GM18517 (cell line): ENCODE measurements at regions not wholly inside any gene's neighbourhood (a gene's known extent, or its start where the extent isn't known, plus 50 kb on each side); places are given as distances from the start of the nearest gene placed in this dataset.

Source experiments
- ATAC-seq: cut with Tn5 transposase; IDR thresholded peaks from one replicate; pipeline ENCODE4 v1.9.1; 2021; ENCODE audit warnings: mild to moderate bottlenecking, moderate library complexity; ENCODE audit not compliant: unreplicated experiment

DNA sequence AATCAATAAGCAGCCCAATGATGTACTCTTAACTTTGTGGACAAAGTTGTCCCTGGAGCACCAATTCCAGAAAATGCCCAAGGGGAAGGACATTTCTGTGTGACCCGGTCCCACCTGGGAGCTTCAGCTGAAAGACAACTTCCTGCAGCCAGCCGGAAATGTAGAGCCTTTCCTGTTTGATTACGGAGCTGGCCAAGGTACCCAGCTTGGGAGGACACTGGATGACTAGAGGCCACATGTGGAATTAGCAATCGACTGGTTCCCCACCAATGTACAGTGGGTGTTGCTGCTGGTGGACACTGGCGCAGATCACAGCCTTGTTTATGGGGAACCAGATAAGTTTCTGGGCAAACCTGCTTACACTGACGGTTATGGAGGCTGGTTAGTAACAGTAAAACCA lies 53.0 kb upstream of the ZC3H15 start:
- ATAC-seq = no peak

DNA sequence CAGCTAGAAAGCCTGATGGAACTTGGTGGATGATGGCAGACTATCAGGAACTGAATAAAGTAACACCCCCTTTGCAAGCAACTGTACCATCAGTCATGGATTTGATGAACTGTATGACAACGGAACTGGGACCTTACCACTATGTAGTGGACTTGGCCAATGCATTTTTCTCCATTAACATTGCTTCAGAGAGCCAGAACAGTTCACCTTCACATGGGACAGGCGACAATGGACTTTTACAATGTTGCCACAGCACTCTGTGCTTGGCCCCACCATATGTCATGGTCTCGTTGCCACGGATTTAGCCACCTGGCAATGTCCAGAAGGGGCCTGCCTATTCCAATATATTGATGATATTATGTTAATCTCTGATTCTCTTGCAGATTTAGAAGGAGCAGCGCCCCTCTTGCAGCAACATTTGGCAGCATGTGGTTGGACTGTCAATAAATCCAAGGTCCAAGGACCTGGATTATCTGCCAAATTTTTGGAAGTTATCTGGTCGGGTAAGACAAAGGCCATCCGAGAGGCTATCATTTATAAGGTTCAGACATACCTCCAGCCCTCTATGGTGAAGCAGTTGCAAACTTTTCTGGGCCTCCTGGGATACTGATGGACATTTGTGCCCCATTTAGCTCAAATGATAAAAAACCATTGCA lies 52.2 kb upstream of the ZC3H15 start:
- no peak for ATAC-seq
